A673 (cell line): ENCODE measurements at regions not wholly inside any gene's neighbourhood (a gene's known extent, or its start where the extent isn't known, plus 50 kb on each side); places are given as distances from the start of the nearest gene placed in this dataset.

Experiments
- BruUV-seq: library from RNA; stranded (reverse); fragments of 400-500 nt; replicated peaks from 2 replicates; lab custom pipeline; 2021; lab: Mats Ljungman, UMichigan
- CTCF ChIA-PET: fragments of 300-600 bp; sonication (Branson Sonifier 250); formaldehyde crosslinking; loops from one replicate; lab custom pipeline; 2022; ENCODE audit warnings: antibody characterized with exemption; lab: Charles Lee
- POLR2A ChIA-PET: fragments of 300-600 bp; sonication (Branson Sonifier 250); formaldehyde crosslinking; loops from one replicate; lab custom pipeline; 2022; ENCODE audit warnings: antibody characterized with exemption; ENCODE audit not compliant: low non-redundant PET; lab: Charles Lee
- DNase-seq: peaks from one replicate; pipeline ENCODE4 v3.0.0-alpha.2; 2015; ENCODE audit warnings: low spot score
- H3K27ac ChIP-seq: fragments of 200-600 bp; sonication (generic); 2 replicates; pipeline ENCODE4 v1.5.1; 2016; ENCODE audit warnings: mixed run types, low read depth, mild to moderate bottlenecking, mixed read lengths, antibody characterized with exemption, low read length; ENCODE audit not compliant: poor library complexity, severe bottlenecking
- H3K27me3 ChIP-seq: fragments of 200-600 bp; sonication (generic); replicated peaks from 2 replicates; pipeline ENCODE4 v1.6.1; 2017; ENCODE audit warnings: mixed run types, low read depth, mild to moderate bottlenecking, mixed read lengths, antibody characterized with exemption, low read length; ENCODE audit not compliant: insufficient read depth, poor library complexity
- H3K36me3 ChIP-seq: fragments of 200-600 bp; sonication (generic); 2 replicates; pipeline ENCODE4 v1.6.1; 2016; ENCODE audit warnings: mixed run types, mild to moderate bottlenecking, mixed read lengths, antibody characterized with exemption, low read length; ENCODE audit not compliant: insufficient read depth, poor library complexity, severe bottlenecking
- H3K4me1 ChIP-seq: fragments of 200-600 bp; sonication (generic); 2 replicates; pipeline ENCODE4 v1.6.1; 2017; ENCODE audit warnings: mixed run types, mild to moderate bottlenecking, mixed read lengths, antibody characterized with exemption, low read length; ENCODE audit not compliant: insufficient read depth, poor library complexity, severe bottlenecking
- H3K4me3 ChIP-seq: fragments of 200-600 bp; sonication (generic); 2 replicates; pipeline ENCODE4 v1.5.1; 2016; ENCODE audit warnings: low read depth, mixed run types, mild to moderate bottlenecking, mixed read lengths, low read length; ENCODE audit not compliant: poor library complexity, severe bottlenecking
- H3K9me3 ChIP-seq: fragments of 200-600 bp; sonication (generic); 2 replicates; pipeline ENCODE4 v1.6.1; 2016; ENCODE audit warnings: mixed run types, low read depth, mild to moderate bottlenecking, mixed read lengths, antibody characterized with exemption, low read length; ENCODE audit not compliant: poor library complexity, severe bottlenecking
- CTCF ChIP-seq: fragments of 300-800, 200-600 bp; sonication (generic); conservative IDR thresholded peaks from 2 replicates; pipeline ENCODE4 v1.5.1; 2017; ENCODE audit warnings: low read depth, mild to moderate bottlenecking, antibody characterized with exemption, low read length, moderate library complexity, mixed read lengths
- EZH2 ChIP-seq: fragments of 200-600 bp; sonication (generic); IDR thresholded peaks from 2 replicates; pipeline ENCODE4 v1.6.1; 2017; ENCODE audit warnings: borderline replicate concordance, low read depth, mild to moderate bottlenecking, mixed read lengths, antibody characterized with exemption, low read length; ENCODE audit not compliant: poor library complexity, severe bottlenecking
- intact Hi-C: fragments of 100-400 bp; cut with micrococcal nuclease; formaldehyde crosslinking; loops from one replicate; pipeline ENCODE4 v1.10.0; 2022; ENCODE audit not compliant: unreplicated experiment

GRCh38 chr20:54419531-54419930 is 55.9 kb upstream of the DOK5 start:
- ChIA-PET CTCF (no interaction called here), POLR2A (no interaction called here)
- Histone ChIP-seq H3K36me3 (no peaks in the 10 kb centered on the region), H3K27ac (no peak overlapping the region), H3K4me1 (no peaks in the 10 kb centered on the region), H3K9me3 (peaks cover 1% of the 10 kb centered on the region), H3K27me3 (peaks cover 45% of the 10 kb centered on the region), H3K4me3 (no peak overlapping the region)
- BruUV-seq = no TSS peak
- no peak for DNase-seq
- intact Hi-C loops = no loop called here
- TF ChIP-seq CTCF (no peak), EZH2 (no peak)
